Prostate gland (tissue), 2 donors: ENCODE measurements at regions not wholly inside any gene's neighbourhood (a gene's known extent, or its start where the extent isn't known, plus 50 kb on each side); places are given as distances from the start of the nearest gene placed in this dataset.

ENCODE experiments used
- DNase-seq: peaks from one replicate; pipeline ENCODE4 v3.0.0-alpha.2; 2019; ENCODE audit warnings: low spot score
- H3K27ac ChIP-seq, 2 donors: fragments of 200-600 bp; sonication (generic); 2 replicates each; pipeline ENCODE4 v1.5.1; 2017 to 2019
- H3K27me3 ChIP-seq: fragments of 200-600 bp; sonication (generic); replicated peaks from 2 replicates; pipeline ENCODE4 v1.5.1; 2019; ENCODE audit not compliant: insufficient read depth
- H3K36me3 ChIP-seq, 2 donors: fragments of 200-600 bp; sonication (generic); 1 replicate in 1 of 2; 2 replicates in 1 of 2; pipeline versions ENCODE4 v1.5.1 to v1.8.1; 2017 to 2019
- H3K4me1 ChIP-seq: fragments of 200-600 bp; sonication (generic); replicated peaks from 2 replicates; pipeline ENCODE4 v1.5.1; 2019
- H3K4me3 ChIP-seq, 2 donors: fragments of 200-600 bp; sonication (generic); 2 replicates each; pipeline ENCODE4 v1.5.1; 2017 to 2019
- H3K9me3 ChIP-seq: fragments of 200-600 bp; sonication (generic); 2 replicates; pipeline ENCODE4 v1.5.1; 2017
- POLR2A ChIP-seq: fragments of 450-650 bp; IDR thresholded peaks from one replicate; pipeline ENCODE4 v1.6.1; 2016; ENCODE audit warnings: antibody characterized with exemption, mild to moderate bottlenecking
- POLR2AphosphoS5 ChIP-seq: sonication (generic); formaldehyde crosslinking; IDR thresholded peaks from one replicate; pipeline ENCODE4 v1.6.1; 2017; ENCODE audit warnings: antibody characterized with exemption
- WGBS: methylation state at CpG from one replicate; pipeline ENCODE4 v1.1.5; 2018; 5-methylcytosine and 5-hydroxymethylcytosine counted together
- intact Hi-C: fragments of 100-400 bp; cut with DNase I; formaldehyde crosslinking; loops from one replicate; pipeline ENCODE4 v1.14.2; 2022
- TF ChIP-seq, protein P1 (sequence below), 4 experiments: fragments of 200-600 bp in 2 of 4; fragments of 450-650 bp in 2 of 4; sonication (generic) in 2 of 4; IDR thresholded peaks; 1 replicate in 3 of 4; 2 replicates in 1 of 4; pipeline ENCODE4 v1.5.1; 2016 to 2019; ENCODE audit warnings: antibody characterized with exemption in 4 of 4, mild to moderate bottlenecking in 2 of 4, moderate library complexity in 2 of 4

- Histone ChIP-seq H3K9me3 (no peaks in the 10 kb centered on the region), H3K27ac (no peak overlapping the region), H3K27me3 (no peaks in the 10 kb centered on the region), H3K4me1 (no peaks in the 10 kb centered on the region), H3K4me3 (no peak overlapping the region), H3K36me3 (no peaks in the 10 kb centered on the region)
- TF ChIP-seq, protein P1, sequence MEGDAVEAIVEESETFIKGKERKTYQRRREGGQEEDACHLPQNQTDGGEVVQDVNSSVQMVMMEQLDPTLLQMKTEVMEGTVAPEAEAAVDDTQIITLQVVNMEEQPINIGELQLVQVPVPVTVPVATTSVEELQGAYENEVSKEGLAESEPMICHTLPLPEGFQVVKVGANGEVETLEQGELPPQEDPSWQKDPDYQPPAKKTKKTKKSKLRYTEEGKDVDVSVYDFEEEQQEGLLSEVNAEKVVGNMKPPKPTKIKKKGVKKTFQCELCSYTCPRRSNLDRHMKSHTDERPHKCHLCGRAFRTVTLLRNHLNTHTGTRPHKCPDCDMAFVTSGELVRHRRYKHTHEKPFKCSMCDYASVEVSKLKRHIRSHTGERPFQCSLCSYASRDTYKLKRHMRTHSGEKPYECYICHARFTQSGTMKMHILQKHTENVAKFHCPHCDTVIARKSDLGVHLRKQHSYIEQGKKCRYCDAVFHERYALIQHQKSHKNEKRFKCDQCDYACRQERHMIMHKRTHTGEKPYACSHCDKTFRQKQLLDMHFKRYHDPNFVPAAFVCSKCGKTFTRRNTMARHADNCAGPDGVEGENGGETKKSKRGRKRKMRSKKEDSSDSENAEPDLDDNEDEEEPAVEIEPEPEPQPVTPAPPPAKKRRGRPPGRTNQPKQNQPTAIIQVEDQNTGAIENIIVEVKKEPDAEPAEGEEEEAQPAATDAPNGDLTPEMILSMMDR (IDR thresholded peaks at IDR 0.05): no peak
- TF ChIP-seq POLR2A: no peak
- TF ChIP-seq POLR2AphosphoS5: no peak
- no peak for DNase-seq
- intact Hi-C loops: no loop called here
- WGBS: 84% methylated on average over 2 of the region's 2 CpGs
Measured at GRCh38 chr9:109721001-109721400, 59.0 kb upstream of the PALM2AKAP2 start.

DNA sequence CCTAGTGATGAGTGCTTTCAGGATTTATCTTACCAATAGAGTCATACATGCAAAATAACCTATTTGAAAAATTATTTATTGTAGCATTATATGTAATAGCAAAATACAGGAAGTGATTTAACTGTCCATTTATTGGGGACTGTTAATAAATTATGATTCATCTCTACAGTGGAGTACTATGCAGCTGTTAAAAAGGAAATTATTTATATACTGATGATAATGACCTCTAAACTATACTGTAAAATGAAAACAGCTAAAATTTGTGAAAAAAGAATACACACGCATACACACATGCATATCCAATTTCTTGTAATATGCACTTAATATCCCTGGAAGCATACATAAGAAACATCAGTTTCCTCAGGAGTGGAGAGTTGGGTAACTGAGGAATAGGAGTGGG, 58.0 kb upstream of the PALM2AKAP2 start:
- DNase-seq: no peak
- no peaks in the 10 kb centered on the region for H3K9me3 ChIP-seq
- no peak overlapping the region for H3K27ac ChIP-seq
- no peak overlapping the region for H3K4me3 ChIP-seq
- 98% methylated on average over 1 of the region's 1 CpG for WGBS
- H3K27me3 ChIP-seq: no peaks in the 10 kb centered on the region
- H3K36me3 ChIP-seq: no peaks in the 10 kb centered on the region
- TF ChIP-seq, protein P1 (IDR thresholded peaks at IDR 0.05): no peak
- TF ChIP-seq POLR2AphosphoS5 (no peak), POLR2A (no peak)
- intact Hi-C loops: no loop called here
- H3K4me1 ChIP-seq: no peaks in the 10 kb centered on the region

GRCh38 chr9:109723781-109724180, 56.2 kb upstream of the PALM2AKAP2 start:
- TF ChIP-seq, protein P1 (IDR thresholded peaks at IDR 0.05): no peak
- TF ChIP-seq POLR2A: no peak
- no peak for DNase-seq
- no peaks in the 10 kb centered on the region for H3K4me1 ChIP-seq
- WGBS: 41% methylated on average over 2 of the region's 2 CpGs
- no peak overlapping the region for H3K27ac ChIP-seq
- H3K4me3 ChIP-seq: no peak overlapping the region
- H3K36me3 ChIP-seq: no peaks in the 10 kb centered on the region
- H3K9me3 ChIP-seq: no peaks in the 10 kb centered on the region
- intact Hi-C loops: no loop called here
- no peaks in the 10 kb centered on the region for H3K27me3 ChIP-seq

- Histone ChIP-seq H3K4me3 (no peak overlapping the region), H3K27me3 (no peaks in the 10 kb centered on the region), H3K27ac (no peak overlapping the region), H3K9me3 (no peaks in the 10 kb centered on the region), H3K36me3 (no peaks in the 10 kb centered on the region), H3K4me1 (no peaks in the 10 kb centered on the region)
- DNase-seq: no peak
- TF ChIP-seq, protein P1 (IDR thresholded peaks at IDR 0.05): no peak
- TF ChIP-seq POLR2A: no peak
- no peak for TF ChIP-seq POLR2AphosphoS5
- WGBS: 88% methylated on average over 4 of the region's 4 CpGs
- intact Hi-C loops: no loop called here
Measured at GRCh38 chr9:109725460-109725859, 54.5 kb upstream of the PALM2AKAP2 start.

DNA sequence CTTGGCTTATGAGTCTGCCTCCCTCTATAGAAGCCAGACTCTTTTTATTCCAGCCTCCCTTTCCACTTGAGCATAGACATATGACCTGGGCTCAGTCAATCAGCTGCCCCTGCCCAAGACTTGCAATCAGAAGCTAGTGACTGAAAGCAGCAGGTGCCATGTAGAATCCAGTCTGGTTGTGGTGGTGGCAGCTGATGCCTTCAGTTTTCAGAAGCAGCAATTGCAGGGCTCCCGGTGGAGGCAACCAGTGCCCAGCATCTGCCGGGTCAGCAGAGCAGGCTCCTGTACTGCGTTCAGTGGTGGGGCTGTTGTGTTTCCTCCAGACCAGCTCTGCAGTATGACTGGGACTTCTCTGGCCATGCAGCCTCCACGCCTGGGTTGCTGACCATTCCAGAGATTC, 53.9 kb upstream of the PALM2AKAP2 start:
- no peaks in the 10 kb centered on the region for H3K27me3 ChIP-seq
- no peaks in the 10 kb centered on the region for H3K36me3 ChIP-seq
- no peaks in the 10 kb centered on the region for H3K9me3 ChIP-seq
- intact Hi-C loops: no loop called here
- no peak overlapping the region for H3K27ac ChIP-seq
- WGBS: 92% methylated on average over 4 of the region's 4 CpGs
- DNase-seq: no peak
- H3K4me3 ChIP-seq: no peak overlapping the region
- no peaks in the 10 kb centered on the region for H3K4me1 ChIP-seq
- TF ChIP-seq POLR2AphosphoS5 (no peak), POLR2A (no peak)
